ENCODE measurements at regions not wholly inside any gene's neighbourhood (a gene's known extent, or its start where the extent isn't known, plus 50 kb on each side); places are given as distances from the start of the nearest gene placed in this dataset.

GRCh38 chr2:19119326-19120001 lies 239.0 kb downstream of the OSR1 start:
- no peaks in the 10 kb centered on the region for H3K36me3 ChIP-seq (ENCODE audit: insufficient read depth, low read length)

DNA sequence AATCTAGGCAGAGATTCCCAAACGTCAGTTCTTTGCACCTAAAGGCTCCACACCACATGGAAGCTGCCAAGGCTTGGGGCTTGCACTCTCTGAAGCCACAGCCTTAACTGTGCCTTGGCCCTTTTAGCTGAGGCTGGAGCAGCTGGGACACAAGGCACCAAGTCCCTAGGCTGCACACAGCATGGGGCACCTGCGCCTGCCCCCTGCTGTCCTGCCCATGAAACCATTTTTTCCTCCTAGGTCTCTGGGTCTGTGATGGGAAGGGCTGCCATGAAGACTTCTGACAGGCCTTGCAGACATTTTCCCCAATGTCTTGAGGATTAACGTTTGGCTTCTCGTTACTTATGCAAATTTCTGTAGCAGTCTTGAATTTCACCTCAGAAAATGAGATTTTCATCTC lies 241.5 kb downstream of the OSR1 start:
- H3K9ac ChIP-seq (ENCODE audit: low read length) = no peak overlapping the region
- no peaks in the 10 kb centered on the region for H3F3A ChIP-seq (ENCODE audit: insufficient read depth, low read length, poor library complexity, severe bottlenecking)
- no peaks in the 10 kb centered on the region for H3K9me2 ChIP-seq (ENCODE audit: insufficient read depth, low read length)
- H3K27ac ChIP-seq (ENCODE audit: low read length) = no peak overlapping the region
- no peaks in the 10 kb centered on the region for H3K9me3 ChIP-seq (ENCODE audit: low read length)
- no peak overlapping the region for H2AFZ ChIP-seq (ENCODE audit: low read depth, low read length)
- H3K4me3 ChIP-seq (ENCODE audit: low read length) = no peak overlapping the region
- no peaks in the 10 kb centered on the region for H4K20me1 ChIP-seq (ENCODE audit: insufficient read depth)
- H3K79me2 ChIP-seq (replicated peaks; ENCODE audit: insufficient read depth, low read length) = no peaks in the 10 kb centered on the region
- H3K4me2 ChIP-seq (ENCODE audit: low read length) = no peak overlapping the region
- TF ChIP-seq MXI1 (conservative IDR thresholded peaks at IDR 0.05; ENCODE audit: poor library complexity, severe bottlenecking) (no peak), EZH2 (IDR thresholded peaks at IDR 0.05; ENCODE audit: borderline replicate concordance, insufficient read depth, low read length, poor library complexity, severe bottlenecking) (no peak), RAD21 (conservative IDR thresholded peaks at IDR 0.05) (no peak), POLR2AphosphoS5 (IDR thresholded peaks at IDR 0.05) (no peak)
- H3K36me3 ChIP-seq (ENCODE audit: insufficient read depth, low read length) = no peaks in the 10 kb centered on the region
- no peaks in the 10 kb centered on the region for H3K27me3 ChIP-seq (ENCODE audit: insufficient read depth, low read depth, low read length)

More at GRCh38 chr2:19119326-19120001, 239.0 kb downstream of the OSR1 start:
- H4K20me1 ChIP-seq (ENCODE audit: insufficient read depth) = no peaks in the 10 kb centered on the region
- H2AFZ ChIP-seq (ENCODE audit: low read depth, low read length) = no peak overlapping the region
- H3K4me2 ChIP-seq (ENCODE audit: low read length) = no peak overlapping the region
- no peaks in the 10 kb centered on the region for H3F3A ChIP-seq (ENCODE audit: insufficient read depth, low read length, poor library complexity, severe bottlenecking)
- no peak overlapping the region for H3K4me3 ChIP-seq (ENCODE audit: low read length)
- no peaks in the 10 kb centered on the region for H3K9me3 ChIP-seq (ENCODE audit: low read length)
- no peak overlapping the region for H3K27ac ChIP-seq (ENCODE audit: low read length)
- no peaks in the 10 kb centered on the region for H3K27me3 ChIP-seq (ENCODE audit: insufficient read depth, low read depth, low read length)
- H3K9me2 ChIP-seq (ENCODE audit: insufficient read depth, low read length) = no peaks in the 10 kb centered on the region
- no peaks in the 10 kb centered on the region for H3K79me2 ChIP-seq (replicated peaks; ENCODE audit: insufficient read depth, low read length)
- H3K9ac ChIP-seq (ENCODE audit: low read length) = no peak overlapping the region
- TF ChIP-seq EZH2 (IDR thresholded peaks at IDR 0.05; ENCODE audit: borderline replicate concordance, insufficient read depth, low read length, poor library complexity, severe bottlenecking) (no peak), REST (IDR thresholded peaks at IDR 0.05; ENCODE audit: borderline replicate concordance) (no peak), MXI1 (conservative IDR thresholded peaks at IDR 0.05; ENCODE audit: poor library complexity, severe bottlenecking) (no peak), EP300 (conservative IDR thresholded peaks at IDR 0.05; ENCODE audit: poor library complexity, severe bottlenecking) (no peak), TAF1 (IDR thresholded peaks at IDR 0.05; ENCODE audit: low read depth) (no peak), SMC3 (conservative IDR thresholded peaks at IDR 0.05; ENCODE audit: poor library complexity) (no peak), RAD21 (conservative IDR thresholded peaks at IDR 0.05) (no peak)

GRCh38 chr2:19114754-19115231 lies 243.6 kb downstream of the OSR1 start:
- no peaks in the 10 kb centered on the region for H3K27me3 ChIP-seq (ENCODE audit: insufficient read depth, low read depth, low read length)
- H3F3A ChIP-seq (ENCODE audit: insufficient read depth, low read length, poor library complexity, severe bottlenecking) = no peaks in the 10 kb centered on the region
- H3K9me3 ChIP-seq (ENCODE audit: low read length) = no peaks in the 10 kb centered on the region
- H3K36me3 ChIP-seq (ENCODE audit: insufficient read depth, low read length) = no peaks in the 10 kb centered on the region
- no peak overlapping the region for H3K4me3 ChIP-seq (ENCODE audit: low read length)
- H3K9me2 ChIP-seq (ENCODE audit: insufficient read depth, low read length) = no peaks in the 10 kb centered on the region
- no peak overlapping the region for H3K27ac ChIP-seq (ENCODE audit: low read length)
- H3K79me2 ChIP-seq (replicated peaks; ENCODE audit: insufficient read depth, low read length) = no peaks in the 10 kb centered on the region
- TF ChIP-seq TAF1 (IDR thresholded peaks at IDR 0.05; ENCODE audit: low read depth) (no peak), RAD21 (conservative IDR thresholded peaks at IDR 0.05) (no peak), MXI1 (conservative IDR thresholded peaks at IDR 0.05; ENCODE audit: poor library complexity, severe bottlenecking) (no peak)
- no peaks in the 10 kb centered on the region for H4K20me1 ChIP-seq (ENCODE audit: insufficient read depth)
- H3K9ac ChIP-seq (ENCODE audit: low read length) = no peak overlapping the region
- no peak overlapping the region for H2AFZ ChIP-seq (ENCODE audit: low read depth, low read length)
- no peak overlapping the region for H3K4me2 ChIP-seq (ENCODE audit: low read length)

Measured in neural cell (in vitro differentiated cells).